Activated CD4-positive, alpha-beta T cell treated with anti-CD3 and anti-CD28 coated beads, Interleukin-2, Interleukin-4, amounts not matched to agents 100 ng/mL and 50 ng/mL, durations not matched to agents 16 hours and 8 hours (primary cell): ENCODE measurements at regions not wholly inside any gene's neighbourhood (a gene's known extent, or its start where the extent isn't known, plus 50 kb on each side); places are given as distances from the start of the nearest gene placed in this dataset.
"Not testable (repeated sequence)": the region's sequence is repeated elsewhere in the genome, so short reads cannot be mapped to it uniquely, and the experiment has no call there.

Experiments
- DNase-seq: peaks from one replicate; pipeline ENCODE4 v3.0.0-alpha.2; 2020; ENCODE audit warnings: low spot score

DNA sequence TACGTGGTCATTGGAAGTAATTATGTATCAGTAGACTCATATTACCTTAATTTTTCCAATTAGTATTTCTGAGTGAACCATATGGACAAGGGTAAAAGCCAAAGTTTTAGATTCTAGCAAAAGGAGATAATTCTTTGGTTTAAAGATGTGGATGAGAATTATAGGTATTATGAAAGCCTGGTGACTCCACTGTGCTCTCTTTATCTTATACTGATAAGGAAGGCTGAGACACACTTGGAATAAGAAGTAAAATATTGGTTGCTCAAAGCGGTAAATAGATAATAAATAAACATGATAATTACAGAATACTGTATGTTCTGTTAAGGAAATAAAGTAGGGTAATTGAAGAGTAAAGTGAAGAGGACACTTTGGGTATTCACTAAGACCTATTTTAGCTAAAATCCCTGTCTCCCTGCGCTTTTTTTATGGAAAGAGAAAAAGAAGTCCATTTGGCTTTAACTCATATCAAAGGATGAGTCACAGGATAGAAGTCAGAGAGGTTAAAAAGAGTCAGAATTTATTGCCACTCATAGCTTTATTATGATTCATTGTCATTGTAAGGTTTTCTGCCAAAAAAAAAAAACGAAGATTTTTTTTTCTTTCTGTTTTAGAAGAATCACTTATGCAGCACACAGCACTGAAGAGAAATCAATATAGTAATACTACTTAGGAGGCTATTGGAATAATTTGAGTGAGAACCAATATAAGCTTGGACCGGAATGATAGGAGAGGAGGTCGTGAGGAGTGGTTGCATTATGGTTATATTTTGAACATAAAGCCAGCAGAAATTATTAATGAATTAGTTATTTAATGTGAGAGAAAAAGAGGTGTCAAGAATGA, 2463.1 kb downstream of the ARAP2 start:
- DNase-seq = no peak

DNA sequence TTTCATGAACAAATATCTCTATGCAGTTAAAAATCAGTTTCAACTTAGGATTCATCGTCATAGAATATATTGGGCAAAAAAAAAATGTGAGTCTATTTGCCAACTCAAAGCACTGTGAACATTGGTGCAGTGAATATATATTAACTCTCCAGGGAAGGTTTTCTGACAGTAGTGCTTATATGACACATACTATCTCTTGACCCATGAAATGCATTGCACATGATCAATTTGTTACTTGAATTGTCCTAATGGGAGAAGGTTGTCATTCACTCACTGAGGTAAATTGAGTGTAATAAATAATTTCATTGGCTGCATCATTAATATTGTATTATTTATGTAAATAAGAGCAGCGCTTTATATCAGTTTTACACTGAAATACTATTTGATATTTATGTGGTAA, 2458.5 kb downstream of the ARAP2 start:
- DNase-seq = no peak

DNA sequence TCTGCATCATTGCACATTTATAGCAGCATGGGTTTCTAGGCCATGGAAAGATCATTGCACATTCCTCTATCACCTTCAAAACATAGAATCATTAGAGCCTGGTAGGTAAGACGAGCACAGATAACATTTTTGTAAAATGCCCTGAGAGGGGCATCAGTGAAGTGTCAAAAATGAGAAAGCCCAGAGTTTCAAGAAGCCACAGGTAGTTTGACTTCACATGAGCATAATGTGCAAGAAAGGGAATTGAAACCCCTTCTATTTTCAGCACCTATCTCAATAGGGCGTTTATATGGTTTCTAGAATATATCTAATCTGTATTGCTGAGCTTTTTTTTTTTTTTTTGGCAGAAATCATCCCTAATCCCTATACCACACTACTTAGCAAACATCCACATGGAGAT, 2441.7 kb downstream of the ARAP2 start:
- DNase-seq = no peak

GRCh38 chr4:33825685-33826084, 2418.6 kb downstream of the ARAP2 start:
- DNase-seq = no peak

GRCh38 chr4:33829356-33829755, 2415.0 kb downstream of the ARAP2 start:
- not testable (repeated sequence) for DNase-seq

DNA sequence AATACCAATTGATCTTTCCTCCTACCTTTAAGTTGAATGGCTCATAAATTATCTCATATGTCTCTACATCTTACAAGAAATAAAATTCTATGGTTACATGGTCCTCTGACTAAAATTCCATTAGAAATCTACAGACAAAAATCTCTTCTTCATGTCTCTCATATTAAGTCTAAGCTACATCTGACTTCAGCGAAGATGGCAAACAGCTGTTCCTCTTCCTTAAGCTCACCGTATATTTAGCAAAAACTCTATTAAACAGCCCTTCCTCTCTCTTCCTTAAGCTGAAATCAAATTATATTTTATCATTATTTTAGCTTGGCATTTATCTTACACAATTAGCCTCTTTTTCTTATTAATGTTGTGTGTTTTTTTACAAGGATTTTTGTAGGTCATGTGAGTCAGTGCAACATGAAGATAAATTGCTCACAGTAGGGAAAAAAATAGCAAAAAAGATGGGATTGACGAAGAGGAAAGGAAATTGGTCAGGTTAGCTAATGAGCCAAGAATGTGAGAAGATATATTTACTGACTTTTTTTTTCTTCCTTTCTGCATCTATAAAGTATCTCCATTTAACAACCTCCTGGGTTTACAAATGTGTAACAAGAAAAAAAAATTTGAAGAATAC, 2412.8 kb downstream of the ARAP2 start:
- DNase-seq = no peak

DNA sequence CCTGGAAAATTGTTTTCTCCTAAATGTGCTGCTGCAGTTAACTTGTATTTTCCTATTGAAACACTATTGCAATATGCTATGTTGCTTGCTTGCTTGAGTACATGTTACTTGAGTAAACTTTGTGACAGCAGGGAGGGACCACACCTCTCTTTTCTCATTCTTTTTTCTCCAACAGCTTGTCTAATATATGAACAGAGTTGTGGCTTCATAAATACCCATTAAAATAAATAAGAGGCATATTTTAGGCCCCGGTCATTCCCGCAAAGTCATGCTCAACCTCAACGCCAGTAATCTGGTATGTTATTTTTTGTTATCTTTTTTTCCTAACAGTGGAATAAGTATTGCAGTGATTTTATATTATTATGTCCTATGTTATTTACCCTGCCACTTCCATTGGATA, 2408.6 kb downstream of the ARAP2 start:
- not testable (repeated sequence) for DNase-seq

DNA sequence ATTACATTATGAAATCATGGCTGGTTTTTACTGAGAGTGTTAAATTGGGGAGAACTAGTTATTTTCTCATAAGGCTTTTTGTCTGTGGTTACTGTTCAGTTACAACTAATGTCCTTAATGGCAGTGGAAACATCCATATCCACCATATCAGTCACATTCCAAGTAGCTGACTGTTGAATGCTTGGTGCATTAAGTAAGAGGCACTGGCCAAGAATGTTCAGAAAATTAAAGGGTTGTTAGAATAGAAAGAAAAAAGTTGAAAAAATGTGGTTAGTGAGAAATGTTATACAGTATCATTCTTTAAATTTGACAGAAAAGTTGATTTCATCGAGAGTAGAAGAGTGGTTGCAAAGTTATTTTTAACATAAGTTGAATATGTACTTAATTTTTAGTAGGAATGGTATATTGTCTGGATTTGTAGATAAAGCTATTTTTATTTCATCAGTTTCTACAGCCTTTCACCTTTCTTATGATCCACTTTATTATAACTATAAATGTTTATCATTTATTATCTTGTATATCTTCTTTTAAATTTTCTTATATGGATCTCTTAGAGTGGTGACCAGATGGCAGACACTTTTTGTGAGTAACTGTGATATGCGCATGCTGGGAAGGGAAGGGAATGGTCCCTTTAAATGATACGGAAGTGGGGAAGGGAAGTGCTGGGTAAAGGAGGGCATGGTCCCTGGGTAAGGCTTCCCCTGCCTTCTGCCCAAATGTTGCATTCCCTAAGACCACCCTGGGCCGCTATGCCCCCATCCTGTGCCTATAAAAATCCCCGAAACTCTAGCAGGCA, 2407.1 kb downstream of the ARAP2 start:
- DNase-seq = no peak

DNA sequence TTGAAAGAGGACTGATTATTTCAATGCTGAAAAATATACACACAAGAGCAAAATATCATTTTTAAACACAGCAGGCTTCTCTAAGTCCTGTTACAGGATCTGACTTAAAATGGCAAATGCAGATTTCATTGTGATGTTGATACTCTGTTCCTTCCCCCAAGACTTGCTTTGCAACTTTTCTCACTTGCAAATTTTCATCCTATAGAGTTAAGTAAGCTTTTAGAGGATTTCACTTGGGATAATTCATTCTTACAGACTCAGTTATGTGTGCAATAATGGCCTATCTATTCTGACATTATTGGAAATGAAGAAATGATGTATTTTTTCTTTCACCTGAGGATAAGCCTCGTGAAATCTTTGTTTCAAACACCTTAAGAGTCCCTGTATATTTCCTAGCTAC, 2403.2 kb downstream of the ARAP2 start:
- no peak for DNase-seq

DNA sequence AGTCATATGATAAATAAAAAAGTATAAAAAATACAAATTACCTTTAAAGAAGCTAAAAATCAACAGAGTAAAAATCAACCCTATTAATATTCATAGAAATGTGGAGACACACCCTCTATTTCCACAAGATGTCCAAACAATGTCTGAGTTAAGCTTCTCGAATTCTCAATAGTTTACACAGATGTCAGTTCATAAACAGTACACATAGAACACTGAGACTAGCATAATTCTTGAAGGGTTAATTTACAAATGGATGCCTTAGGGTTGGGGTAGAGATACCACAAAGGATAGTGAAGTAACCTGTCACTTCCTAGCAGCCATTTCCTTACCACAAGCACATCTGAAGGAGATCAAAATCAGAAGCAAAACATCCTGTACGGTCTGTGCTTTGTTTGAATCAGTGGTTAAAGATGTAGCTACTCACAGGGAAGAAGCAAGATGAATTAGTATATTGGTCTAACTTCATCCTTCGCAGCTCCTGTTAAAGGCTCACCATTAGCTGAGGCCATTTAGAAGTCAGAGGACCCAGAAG, 2393.9 kb downstream of the ARAP2 start:
- no peak for DNase-seq

DNA sequence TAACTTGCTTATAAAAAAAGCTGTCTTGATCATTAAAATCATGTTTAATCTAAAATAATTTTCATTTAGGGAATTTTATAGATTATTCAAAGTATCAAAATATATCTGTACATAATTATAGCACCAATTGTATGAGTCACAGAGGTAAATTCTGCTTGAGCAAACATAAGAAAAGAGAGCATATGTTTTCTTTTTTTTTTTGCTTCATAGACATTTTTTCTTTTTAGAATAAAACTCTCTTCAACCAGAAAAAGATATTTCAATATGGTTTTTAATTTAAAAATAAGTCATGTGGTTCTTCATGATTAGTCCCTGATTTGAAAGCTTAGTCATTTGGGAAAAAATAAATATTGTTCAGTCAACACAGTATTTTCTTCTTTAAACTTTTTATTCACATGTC, 2390.6 kb downstream of the ARAP2 start:
- DNase-seq = not testable (repeated sequence)

DNA sequence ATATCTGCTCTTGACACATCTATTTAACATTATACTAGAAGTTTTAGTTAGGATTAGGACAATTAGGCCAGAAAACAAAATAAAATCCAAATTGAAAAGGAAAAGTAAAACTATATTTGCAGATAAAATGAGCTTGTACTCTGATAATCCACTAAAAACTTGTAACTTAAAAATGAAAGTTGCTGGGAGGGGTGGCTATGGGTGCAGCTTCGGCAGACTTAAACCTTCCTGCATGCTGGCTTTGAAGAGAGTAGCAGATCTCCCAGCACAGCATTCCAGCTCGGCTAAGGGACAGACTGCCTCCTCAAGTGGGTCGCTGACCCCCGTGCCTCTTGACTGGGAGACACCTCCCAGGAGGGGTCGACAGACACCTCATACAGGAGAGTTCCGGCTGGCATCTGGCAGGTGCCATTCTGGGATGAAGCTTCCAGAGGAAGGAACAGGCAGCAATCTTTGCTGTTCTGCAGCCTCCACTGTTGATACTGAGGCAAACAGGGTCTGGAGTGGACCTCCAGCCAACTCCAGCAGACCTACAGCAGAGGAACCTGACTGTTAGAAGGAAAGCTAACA, 2379.9 kb downstream of the ARAP2 start:
- no peak for DNase-seq

DNA sequence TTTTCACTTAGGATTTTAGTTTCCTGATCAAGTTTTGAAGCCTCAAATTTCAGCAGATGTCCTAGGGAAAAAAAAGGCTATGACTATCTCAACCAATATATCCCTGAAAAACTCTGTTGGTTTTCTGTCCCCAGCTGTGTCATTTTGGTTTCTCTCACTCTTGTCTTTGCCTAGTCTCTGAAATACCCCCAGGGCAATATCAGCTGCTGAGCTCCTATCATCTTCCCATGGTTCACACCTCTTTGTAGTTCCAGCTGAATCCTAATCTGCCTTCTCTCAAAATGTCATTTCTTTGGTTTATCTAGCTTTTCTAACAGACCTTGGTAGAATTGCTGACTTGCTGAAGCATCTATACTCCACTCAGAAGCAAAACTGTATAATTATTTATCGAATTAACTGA, 2370.5 kb downstream of the ARAP2 start:
- no peak for DNase-seq

- DNase-seq = no peak
Measured at GRCh38 chr4:33878710-33879109, 2365.6 kb downstream of the ARAP2 start.

DNA sequence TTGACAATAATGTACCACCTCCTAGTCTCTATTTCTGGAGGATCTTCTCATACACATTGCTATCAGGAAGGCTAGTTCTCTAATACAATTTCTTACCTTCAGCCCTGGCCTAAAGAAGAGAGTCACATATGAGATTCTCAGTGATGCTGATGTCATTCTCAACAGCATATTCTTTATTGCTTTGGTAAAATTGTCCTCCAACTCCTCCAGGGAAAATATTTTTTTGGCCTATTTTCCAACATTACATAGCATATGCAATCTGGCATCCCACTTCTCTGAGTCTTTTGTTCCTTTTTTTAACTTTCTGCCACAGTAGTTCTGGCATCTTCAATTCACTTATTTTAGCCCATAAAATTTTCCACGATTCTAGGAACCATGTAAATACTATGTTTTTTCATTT, 2363.1 kb downstream of the ARAP2 start:
- no peak for DNase-seq

GRCh38 chr4:33882246-33882990, 2361.9 kb downstream of the ARAP2 start:
- DNase-seq = no peak

GRCh38 chr4:33883111-33883510, 2361.2 kb downstream of the ARAP2 start:
- no peak for DNase-seq

GRCh38 chr4:33886356-33886755, 2358.0 kb downstream of the ARAP2 start:
- DNase-seq = no peak

DNA sequence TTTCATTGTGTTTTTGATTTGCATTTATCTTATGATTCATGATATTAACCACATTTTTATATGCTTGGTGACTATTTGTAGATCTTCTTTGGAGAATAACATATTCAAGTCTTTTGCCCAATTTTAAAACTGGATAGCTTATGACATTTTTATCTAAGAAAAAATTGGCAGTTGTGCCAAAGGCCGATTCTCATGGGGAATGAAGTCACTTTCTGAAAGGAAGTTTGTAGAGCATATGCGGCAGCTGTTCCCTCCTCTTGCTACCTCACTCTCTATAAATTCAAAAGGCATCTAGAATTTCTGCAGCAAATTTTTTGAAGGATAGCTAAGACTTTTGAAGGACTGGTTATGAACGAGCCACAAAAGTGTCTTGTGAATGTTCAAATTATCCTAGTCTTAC, 2353.5 kb downstream of the ARAP2 start:
- DNase-seq = no peak

- no peak for DNase-seq
Measured at GRCh38 chr4:33911959-33912358, 2332.4 kb downstream of the ARAP2 start.

DNA sequence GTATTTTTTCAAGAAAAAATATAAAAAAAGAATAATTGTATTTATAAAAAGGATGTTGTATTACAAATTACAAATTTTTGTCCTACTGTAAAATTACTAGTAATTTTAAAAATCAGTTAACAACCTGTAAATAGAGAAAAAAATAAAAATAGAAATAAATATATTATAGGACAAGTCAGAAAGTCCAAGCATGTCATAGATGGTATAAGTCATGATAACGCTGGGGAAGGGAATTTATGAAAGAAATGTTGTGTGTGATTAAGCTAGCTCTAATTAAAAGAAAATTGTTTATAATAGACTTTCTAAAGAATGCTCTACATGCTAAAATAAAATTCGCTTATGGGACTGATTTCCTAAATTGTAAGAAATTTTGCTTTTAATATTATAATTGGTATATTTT, 2329.9 kb downstream of the ARAP2 start:
- no peak for DNase-seq

DNA sequence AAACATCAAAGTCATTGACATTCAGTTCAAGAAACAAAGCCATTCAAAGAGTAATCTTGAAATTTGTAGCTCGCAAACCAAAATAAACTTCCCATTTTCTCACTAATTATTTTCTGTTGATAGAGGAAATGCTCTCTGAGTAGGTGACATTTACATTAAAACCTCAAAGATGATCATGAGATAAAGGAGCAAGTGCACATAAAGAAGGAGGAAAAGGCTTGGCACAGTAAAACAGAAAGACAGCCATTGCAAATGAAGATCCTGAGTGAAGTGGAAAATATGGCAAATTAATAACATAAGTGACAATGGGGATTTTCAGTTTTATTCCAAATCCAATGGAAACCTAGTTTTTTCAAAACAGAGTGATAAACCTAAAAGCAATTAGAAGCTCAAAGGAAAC, 2320.8 kb downstream of the ARAP2 start:
- DNase-seq = no peak
